ENCODE measurements at regions not wholly inside any gene's neighbourhood (a gene's known extent, or its start where the extent isn't known, plus 50 kb on each side); places are given as distances from the start of the nearest gene placed in this dataset.

DNA sequence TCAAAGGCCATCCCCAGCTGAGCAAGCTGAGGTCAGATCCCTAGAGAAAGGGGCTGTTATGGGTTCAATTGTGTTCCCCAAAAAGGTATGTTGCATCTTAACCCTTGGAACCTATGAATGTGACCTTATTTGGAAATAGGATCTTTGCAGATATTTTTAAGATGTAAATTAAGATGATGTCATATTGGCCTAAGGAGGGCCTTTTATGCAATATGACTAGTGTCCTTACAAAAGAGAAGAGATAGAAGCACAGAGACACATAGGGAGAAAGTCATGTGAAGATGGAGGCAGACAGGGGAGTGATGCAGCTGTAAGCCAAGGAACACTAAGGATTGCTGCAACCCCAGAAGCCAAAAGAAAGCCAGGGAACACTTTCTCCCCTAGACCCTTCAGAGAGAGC is 144.3 kb upstream of the TAB2 start:
- Histone ChIP-seq H3K4me3 (no peak overlapping the region), H3K27ac (no peak overlapping the region)

DNA sequence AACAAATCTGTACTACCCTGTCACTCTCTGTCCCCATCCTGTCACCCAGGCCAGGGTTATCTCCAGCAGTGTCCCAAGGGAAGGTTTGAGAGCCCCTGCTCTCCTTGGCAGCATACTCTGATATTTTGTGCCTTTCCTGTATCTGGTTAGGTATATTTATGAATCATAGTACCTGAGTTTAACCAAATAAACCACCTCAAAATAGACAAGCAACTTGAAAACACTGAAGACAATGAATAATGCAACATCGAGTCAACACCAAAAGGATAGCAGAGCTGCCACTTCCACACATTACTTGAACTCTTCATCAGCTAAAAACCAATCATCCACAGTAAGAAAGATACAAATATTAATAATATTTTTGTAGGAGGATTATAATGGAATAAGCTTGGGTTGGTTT is 142.6 kb upstream of the TAB2 start:
- Histone ChIP-seq H3K4me3 (no peak overlapping the region), H3K27ac (no peak overlapping the region)

DNA sequence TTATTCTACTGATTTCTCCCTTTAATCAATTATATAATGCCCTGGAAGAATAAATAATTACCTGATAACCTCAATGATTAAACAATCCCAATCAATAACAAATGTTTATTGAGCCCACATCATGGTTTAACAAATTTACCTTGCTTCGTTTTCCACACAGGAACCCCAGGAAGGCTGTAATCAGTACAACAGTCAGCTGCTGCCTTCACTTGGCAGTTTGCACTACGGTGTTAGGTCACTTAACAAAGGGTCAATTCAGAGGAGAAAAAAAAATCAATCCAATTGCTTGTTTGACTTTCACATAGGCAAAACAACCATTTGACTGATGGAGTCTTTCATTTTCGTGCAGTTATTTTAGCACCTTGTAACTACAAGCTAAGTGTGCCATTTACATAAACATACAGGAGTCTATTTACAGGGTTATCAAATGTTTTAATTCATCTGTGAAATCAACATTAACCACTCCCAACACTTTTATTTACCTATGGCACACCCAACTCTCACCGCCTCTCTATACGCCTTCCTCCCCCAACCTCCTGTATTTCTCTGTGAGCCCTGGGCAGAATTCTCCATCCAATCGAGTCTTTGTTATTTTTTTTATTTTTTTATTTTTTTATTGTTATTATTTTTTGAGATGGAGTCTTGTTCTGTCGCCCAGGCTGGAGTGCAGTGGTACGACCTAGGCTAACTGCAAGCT is 140.4 kb upstream of the TAB2 start:
- H3K4me3 ChIP-seq = no peak overlapping the region
- H3K27ac ChIP-seq = no peak overlapping the region

DNA sequence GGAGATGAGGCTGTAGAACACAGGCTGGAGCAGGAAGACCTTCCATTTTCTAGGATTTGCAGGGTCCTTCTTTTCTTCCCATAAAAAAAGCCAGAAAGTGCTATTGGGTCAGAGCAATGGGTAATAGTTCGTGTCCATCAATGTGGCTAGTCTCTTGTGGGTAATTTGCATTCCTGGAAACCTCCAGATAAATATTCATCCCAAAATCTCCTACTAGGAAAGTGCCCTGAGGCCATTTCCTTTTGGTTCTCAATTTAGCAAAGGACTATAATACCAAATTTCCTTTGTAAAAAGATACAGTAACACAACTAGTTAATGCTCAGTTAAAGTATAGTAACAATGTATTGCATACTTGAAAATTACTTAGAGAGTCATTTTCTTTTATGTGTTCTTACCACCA is 138.1 kb upstream of the TAB2 start:
- Histone ChIP-seq H3K4me3 (no peak overlapping the region), H3K27ac (no peak overlapping the region)

DNA sequence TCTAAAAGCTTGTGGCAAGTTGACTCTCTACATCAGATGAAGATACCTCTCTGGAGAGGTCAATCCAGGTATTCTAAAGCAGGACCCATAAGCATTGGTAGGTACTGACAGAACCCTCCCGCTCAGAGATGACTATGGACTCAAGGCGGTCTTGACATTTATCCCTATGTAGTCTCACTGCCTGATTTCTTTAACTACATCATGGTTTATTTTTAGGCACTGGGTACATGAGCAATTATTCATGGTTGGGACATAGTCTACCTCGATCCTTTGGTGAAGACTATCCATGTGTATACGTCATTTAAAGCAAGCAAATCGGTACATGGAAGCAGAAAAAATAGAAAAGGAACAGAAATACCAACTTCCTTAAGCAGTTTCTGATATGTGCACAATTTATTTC is 136.2 kb upstream of the TAB2 start:
- Histone ChIP-seq H3K4me3 (no peak overlapping the region), H3K27ac (no peak overlapping the region)

DNA sequence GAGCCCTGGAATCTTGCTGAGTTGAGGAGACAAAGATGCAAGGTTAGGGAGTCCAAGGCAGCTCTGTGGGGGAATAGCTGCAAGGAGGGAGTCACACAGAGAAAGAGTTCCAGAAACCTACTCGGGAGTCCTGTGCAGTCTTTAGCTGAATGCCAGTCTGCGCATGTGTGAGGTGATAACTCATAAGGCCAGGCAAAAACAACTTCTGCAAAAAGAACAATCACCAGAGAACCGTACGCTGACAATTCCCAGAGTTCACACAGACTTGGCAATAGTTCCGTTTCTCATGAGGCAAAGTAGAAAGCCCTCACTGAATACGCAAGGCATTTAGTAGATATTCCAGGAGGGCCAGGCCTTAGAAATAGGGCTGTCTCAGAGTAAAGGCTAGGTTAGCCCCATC is 135.2 kb upstream of the TAB2 start:
- H3K4me3 ChIP-seq = no peak overlapping the region
- no peak overlapping the region for H3K27ac ChIP-seq

DNA sequence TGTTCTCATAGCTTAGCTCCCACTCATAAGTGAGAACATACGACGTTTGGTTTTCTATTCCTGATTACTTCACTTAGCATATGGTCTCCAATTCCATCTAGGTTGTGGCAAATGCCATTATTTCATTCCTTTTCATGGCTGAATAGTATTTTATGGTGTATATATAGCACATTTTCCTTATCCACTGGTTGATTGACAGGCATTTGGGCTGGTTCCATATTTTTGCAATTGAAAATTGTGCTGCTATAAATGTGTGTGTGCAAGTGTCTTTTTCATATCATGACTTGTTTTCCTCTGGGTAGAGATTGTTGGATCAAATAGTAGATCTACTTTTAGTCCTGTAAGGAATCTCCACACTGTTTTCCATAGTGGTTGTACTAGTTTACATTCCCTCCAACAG is 133.0 kb upstream of the TAB2 start:
- Histone ChIP-seq H3K27ac (no peak overlapping the region), H3K4me3 (no peak overlapping the region)

DNA sequence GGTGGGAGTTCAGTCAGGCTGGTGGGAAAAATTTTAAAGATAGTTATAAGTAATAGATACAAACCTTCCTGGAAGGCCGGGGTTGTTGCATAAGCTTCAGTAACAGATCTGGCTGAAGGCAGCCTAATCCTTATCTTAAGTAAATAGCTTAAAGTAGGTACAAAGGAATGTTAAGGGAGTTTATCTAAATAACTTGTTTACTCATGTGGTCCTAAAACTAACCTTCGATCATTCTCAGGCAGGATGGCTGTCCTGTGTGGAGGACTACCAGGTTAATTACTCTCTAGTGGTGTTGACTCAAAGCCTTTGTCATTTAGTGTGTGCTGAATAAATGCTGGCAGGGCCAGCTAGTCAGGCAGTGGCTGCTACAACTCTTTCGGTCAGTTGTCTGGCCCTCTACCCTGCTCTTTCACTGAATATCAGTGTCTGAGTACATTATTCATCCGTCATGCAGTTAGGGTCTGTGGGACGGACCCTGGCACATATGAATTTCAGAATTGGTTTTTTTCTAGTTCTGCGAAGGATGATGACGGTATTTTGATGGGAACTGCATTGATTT is 131.6 kb upstream of the TAB2 start:
- no peak overlapping the region for H3K4me3 ChIP-seq
- H3K27ac ChIP-seq = no peak overlapping the region

DNA sequence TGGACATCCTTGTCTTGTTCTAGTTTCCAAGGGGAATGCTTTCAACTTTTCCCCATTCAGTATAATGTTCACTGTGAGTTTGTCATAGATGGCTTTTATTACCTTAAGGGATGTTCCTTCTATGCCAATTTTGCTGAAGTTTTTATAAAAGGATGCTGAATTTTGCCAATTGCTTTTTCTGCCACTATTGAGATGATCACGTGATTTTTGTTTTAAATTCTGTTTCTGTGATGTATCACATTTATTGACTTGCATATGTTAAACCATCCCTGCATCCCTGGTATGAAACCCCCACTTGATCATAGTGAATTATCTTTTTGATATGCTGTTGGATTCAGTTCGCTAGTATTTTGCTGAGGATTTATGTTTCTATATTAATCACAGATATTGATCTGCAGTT is 130.6 kb upstream of the TAB2 start:
- no peak overlapping the region for H3K27ac ChIP-seq
- no peak overlapping the region for H3K4me3 ChIP-seq

- Histone ChIP-seq H3K4me3 (no peak overlapping the region), H3K27ac (no peak overlapping the region)
Measured at GRCh38 chr6:149190224-149190831, 127.2 kb upstream of the TAB2 start.

DNA sequence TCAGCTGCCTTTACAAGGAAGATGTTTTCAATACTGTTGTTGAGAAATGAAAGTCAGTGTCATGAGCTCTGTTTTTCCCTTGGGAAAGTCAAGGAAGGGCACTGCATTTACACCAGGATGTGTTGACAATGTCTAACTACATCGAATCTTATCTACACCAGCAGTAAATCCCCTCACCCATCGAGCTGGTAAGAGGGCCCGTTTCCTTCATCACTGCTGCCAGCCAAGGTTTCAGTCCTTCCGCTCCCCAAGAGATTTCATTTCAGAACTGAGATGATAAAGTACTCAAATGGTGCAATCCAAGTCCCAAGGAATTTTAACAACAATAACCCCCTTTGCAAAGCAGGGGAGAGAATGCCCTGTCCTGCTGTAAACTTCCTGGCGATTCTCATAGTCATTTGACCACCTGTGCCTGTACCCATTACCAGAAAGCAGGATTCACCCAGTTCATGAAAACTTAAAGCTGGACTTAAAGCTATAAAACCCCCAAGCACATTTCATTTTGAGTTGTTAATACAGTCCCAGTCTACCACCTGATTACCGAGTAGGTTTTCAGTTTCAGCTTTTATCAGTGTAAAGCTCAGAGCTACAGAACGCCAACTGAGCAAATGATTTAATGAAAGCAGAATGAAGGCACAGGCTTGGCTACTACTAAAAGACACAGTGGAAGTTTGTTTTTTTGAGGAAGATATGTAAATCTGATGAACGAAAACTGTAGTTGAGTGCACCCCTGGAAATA is 122.5 kb upstream of the TAB2 start:
- peak overlapping the region in 1 of 21 experiments; percentile 49 for H3K27ac ChIP-seq

GRCh38 chr6:149196091-149196490 is 121.4 kb upstream of the TAB2 start:
- Histone ChIP-seq H3K4me3 (no peak overlapping the region), H3K27ac (no peak overlapping the region)

More for the DNA sequence above, 122.5 kb upstream of the TAB2 start:
- no peak overlapping the region for H3K4me3 ChIP-seq

- Histone ChIP-seq H3K27ac (no peak overlapping the region), H3K4me3 (no peak overlapping the region)
Measured at GRCh38 chr6:149197482-149197881, 120.0 kb upstream of the TAB2 start.

DNA sequence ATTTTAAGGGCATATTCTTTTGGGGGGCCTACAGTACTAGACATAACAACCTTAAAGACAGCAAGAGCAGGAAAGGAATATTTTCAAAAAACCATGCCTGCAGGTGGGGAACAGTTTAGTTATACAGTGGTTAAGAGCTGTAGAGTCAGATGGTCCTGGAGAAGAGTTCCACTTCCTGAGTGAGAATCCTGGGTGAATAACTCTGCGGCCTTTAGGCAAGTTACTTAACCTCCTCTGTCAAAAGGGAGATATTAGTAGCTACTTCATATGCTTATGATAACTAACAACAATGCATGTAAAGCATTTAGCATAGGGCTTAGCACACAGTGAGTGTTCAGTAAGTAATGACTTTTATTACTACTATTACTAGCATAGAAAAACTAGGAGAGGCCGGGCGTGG is 119.2 kb upstream of the TAB2 start:
- no peak overlapping the region for H3K27ac ChIP-seq
- H3K4me3 ChIP-seq = no peak overlapping the region

DNA sequence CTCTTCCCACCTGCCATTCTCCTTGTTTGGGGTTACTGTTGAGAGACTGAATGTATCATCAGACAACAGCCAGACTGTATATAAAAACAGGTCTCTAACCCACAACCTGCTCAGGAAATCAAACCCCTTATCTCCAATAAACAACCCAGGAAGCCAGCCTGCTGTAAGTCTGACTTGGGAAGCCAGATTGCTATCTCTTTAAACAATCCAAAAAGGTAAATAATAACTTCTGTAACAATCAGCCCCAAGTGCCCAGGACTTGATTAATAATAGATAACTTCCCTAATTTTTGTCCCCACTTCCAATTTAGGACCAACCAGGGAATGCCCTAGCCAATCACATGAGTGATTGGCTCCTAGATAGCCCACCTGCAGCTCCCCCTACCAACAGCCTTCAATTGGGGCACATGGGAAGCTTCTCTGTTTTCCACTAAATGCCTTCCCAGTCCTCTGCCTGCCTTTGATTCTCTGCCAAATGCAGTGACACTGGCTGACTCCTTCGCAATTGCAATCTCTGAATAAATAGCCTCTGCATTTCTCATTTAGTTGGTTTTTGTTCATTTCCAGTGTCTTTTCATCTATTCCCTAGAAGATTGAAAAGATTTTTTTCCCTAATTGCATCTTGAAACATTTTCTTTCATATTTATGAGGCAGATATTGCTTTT is 117.1 kb upstream of the TAB2 start:
- Histone ChIP-seq H3K27ac (no peak overlapping the region), H3K4me3 (no peak overlapping the region)

DNA sequence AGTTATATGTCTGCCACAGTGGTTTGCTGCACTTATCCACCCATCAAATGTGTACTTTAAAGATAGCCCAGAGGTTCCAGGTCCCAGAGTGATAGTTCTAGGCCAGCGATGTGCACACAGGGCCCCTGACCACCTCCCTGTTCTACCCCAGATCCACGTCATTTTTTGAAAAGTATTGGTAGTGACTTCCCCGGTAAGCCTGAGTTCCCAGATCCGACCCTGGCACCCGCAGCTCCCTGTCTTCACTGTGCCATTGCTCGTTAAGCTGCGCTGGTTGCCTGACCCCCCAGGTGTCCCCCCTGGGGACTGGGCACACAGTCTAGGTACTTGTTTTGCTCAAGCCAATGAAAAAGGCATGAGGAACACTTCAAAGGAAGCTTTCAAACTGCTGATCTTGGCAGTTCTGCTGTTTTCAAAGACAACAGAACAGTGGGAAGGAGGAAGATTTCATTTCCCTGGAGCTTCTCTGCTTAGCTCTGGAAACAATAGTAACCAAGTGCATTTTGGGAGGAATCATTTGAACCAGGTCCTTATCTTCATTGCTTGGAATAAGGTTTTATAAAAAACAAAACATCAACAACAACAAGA is 116.3 kb upstream of the TAB2 start:
- H3K4me3 ChIP-seq = no peak overlapping the region
- H3K27ac ChIP-seq = no peak overlapping the region

DNA sequence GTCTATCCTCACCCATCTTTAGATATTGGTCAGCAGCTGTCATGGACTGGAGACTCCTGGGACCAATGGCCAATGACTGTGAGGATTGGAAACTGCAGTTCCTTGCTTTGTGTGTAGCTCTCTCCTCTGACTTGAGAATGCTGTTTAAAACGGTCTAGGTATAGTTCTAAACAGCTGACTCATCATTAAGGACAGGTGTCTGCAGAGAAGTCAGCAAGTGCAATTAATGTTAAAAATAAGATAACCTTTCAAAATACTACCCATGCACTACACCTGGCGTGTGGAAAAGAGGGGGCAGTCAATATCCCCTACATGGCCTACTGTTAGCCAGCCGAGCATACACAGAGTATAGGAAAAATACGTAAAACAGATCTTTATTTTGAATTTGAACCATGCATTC is 115.4 kb upstream of the TAB2 start:
- Histone ChIP-seq H3K4me3 (no peak overlapping the region), H3K27ac (no peak overlapping the region)

DNA sequence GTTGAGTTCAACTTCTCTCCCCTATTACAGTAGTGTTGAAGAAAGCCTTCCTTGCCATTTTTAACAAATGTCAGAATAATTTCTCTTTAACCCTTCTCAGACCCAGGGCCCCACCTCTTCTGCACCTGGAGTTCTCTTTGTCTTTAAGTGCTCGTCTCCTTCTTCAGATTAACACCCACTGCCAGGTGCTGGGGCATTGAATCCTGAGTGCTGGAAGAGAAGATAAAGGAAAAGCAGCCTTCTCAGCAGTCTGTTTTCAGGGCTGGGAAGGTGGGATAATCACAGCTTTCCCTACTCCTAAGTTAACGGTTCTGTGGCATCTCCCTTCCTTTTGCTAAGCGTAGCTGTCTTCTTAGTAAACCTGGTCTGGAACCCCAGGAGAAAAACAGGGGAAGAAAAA is 114.6 kb upstream of the TAB2 start:
- Histone ChIP-seq H3K27ac (no peak overlapping the region), H3K4me3 (no peak overlapping the region)

DNA sequence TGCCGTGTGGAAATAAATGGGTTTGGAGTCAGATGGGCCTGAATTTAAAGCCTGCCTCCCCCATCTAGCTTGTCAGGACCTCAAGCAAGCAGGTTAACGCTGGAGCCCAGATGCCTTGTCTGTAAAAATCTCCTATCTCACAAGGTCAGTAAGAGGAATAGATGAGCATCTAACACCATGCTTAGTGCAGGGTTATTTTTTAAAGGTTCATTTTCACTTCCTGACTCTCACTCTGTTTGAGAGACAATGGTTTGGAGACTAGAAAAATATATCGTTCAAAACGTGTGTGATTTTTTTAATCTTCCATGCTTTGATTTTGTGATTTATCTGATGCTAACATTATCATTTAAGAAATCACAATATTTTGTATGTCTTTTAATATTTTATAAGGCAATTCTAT is 114.0 kb upstream of the TAB2 start:
- Histone ChIP-seq H3K4me3 (no peak overlapping the region), H3K27ac (no peak overlapping the region)

DNA sequence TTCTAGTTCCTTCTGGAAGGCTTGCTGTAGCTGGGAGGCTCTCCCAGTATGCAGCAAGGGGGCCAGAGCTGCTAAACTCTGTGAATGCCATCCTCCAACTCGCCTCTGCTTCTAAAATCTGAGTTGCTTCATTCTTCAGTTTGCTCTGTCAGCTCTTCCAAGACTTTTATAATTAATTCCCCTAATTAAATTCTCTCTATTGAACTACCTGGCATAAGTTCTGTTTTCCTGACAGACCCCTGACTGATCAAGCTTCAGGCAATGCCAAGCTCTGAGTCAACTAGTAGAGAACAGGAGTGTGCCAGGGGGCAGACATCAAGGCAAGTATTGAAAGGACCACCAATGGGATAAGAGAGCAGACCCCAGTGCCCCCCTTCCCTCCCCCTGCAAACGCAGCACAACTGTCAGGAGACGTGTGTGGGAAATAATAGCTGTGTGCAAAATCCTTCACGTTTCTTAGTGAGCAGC is 109.3 kb upstream of the TAB2 start:
- Histone ChIP-seq H3K4me3 (no peak overlapping the region), H3K27ac (no peak overlapping the region)
